ENCODE measurements at regions not wholly inside any gene's neighbourhood (a gene's known extent, or its start where the extent isn't known, plus 50 kb on each side); places are given as distances from the start of the nearest gene placed in this dataset.

- TF ChIP-seq CTCF (IDR thresholded peaks at IDR 0.05) = no peak
- TF ChIP-seq POLR2A (IDR thresholded peaks at IDR 0.05) = no peak
Measured at GRCh38 chrX:73768886-73769285, 83.6 kb downstream of the XIST start.
